Sciatic nerve (tissue), 2 donors: ENCODE measurements at regions not wholly inside any gene's neighbourhood (a gene's known extent, or its start where the extent isn't known, plus 50 kb on each side); places are given as distances from the start of the nearest gene placed in this dataset.
"Not testable (repeated sequence)": the region's sequence is repeated elsewhere in the genome, so short reads cannot be mapped to it uniquely, and the experiment has no call there.

ENCODE experiments used
- ATAC-seq: fragments of 200-7000 bp; cut with Tn5 transposase; one replicate; pipeline ENCODE4 v1.9.1; 2020; ENCODE audit warnings: mild to moderate bottlenecking, moderate library complexity
- DNase-seq: peaks from one replicate; pipeline ENCODE4 v3.0.0-alpha.2; 2020; ENCODE audit warnings: low spot score
- intact Hi-C: fragments of 100-400 bp; cut with DNase I; formaldehyde crosslinking; loops from one replicate; pipeline ENCODE4 v1.14.2; 2022
- donor health status: DM: no; HTN: no; CAD: no.
- donor health status: DM: no; HTN: no; CAD: no.

DNA sequence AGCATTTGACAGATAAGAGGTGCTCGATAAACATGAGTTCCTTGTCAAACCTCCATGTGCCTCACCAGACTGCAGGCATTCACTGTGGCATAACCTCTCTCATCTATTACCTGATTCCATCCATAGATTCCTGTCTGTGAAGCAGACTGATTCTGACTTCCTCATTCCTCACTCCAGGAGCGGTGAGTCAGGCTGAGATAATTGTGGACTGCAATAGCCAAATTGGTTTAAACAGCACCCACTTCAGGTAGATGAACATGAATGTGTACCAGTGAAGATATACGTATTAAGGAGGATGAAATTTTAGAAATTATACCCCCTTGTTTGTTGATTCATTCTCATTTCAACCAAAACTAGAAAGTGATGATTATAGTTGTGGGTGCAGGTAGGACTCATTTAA is 391.2 kb downstream of the HINT1 start:
- intact Hi-C loops = no loop called here
- ATAC-seq (no peak), DNase-seq (no peak)

- DNase-seq = no peak
- no peak for ATAC-seq
- intact Hi-C loops = no loop called here
These were observed 403.0 kb downstream of the HINT1 start for GRCh38 chr5:130762031-130762430.

DNA sequence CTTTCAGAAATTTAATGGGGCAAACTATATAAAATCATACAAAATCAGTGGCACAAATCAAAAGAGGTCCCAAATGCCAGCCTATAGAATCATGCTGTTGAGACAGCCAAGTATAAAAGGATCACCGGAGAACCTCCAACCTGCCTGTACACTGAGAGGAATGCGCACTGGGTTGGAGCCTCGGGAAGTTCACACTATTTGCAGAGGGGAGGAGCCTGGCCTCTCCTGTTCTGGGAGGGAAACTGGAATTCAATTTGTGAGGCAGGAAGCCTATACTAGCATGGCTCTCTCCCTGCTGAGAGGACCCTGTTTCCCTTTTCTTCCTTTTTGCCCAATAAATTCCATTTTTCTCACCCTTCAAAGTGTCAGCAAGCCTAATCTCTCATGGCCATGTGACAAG is 406.0 kb downstream of the HINT1 start:
- intact Hi-C loops = no loop called here

GRCh38 chr5:130747556-130747955 is 417.5 kb downstream of the HINT1 start:
- DNase-seq (no peak), ATAC-seq (no peak)
- intact Hi-C loops = no loop called here

More for the DNA sequence above, 406.0 kb downstream of the HINT1 start:
- no peak for ATAC-seq
- no peak for DNase-seq

DNA sequence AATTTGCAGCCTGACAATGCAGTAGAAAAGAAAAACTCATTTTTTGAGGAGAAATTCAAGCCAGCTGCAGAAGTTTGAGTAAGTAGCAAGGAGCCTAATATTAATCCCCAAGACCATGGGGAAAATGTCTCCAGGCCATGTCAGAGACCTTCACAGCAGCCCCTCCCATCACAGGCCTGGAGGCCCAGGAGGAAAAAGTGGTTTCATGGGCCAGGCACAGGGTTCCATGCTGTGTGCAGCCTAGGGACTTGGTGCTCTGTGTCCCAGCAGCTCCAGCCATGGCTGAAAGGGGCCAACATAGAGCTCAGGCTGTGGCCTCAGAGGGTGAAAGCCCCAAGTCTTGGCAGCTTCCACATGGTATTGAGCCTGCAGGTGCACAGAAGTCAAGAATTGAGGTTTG is 418.4 kb downstream of the HINT1 start:
- ATAC-seq, DNase-seq, intact Hi-C loops: not testable (repeated sequence)

DNA sequence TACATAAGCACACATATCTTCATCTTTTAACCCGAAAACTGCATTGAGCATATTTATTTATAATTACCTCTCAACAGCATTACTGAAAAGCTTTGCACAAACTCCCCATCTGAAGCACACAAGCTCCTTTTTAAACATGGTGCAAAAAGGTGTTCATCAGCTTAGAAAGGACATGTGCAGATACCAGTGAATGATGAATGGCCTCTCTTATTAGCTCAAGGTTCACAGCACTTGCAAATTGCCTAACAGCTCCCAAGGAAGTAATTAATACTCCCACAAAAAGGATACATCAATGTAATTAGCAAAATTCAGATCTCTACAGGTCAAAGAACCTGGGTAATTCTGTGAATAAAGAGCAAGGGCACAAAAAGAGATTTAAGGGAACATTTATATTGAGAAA is 422.0 kb downstream of the HINT1 start:
- no peak for ATAC-seq
- intact Hi-C loops = no loop called here
- DNase-seq = no peak

DNA sequence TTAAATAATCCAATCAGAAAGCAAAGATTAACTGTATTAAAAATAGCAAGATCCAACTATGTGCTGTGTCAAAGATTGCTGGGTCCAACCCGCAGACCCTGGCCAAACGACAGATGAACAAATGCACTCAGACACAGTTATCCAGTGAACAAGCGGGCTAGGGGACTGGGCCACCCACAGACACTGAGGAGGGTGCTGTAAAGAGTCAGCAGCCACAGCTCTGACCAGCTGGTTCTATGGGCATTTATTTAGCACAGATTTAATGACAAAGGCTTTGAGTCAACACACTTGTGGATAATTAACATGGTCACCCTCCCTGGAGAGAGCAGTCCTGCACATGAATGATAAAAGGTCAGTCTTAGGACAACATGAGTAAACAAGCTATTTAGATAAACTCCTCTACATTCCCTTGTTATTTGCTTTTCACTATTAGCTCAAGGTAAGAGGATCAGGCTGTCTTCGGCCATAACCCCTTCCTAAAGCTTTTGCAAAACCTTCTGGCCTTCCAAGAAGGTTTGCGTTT is 424.9 kb downstream of the HINT1 start:
- ATAC-seq = no peak
- intact Hi-C loops = no loop called here
- DNase-seq = no peak

- DNase-seq (no peak), ATAC-seq (no peak)
- intact Hi-C loops = no loop called here
These were observed 433.2 kb downstream of the HINT1 start for GRCh38 chr5:130731839-130732238.

GRCh38 chr5:130729541-130729940 is 435.5 kb downstream of the HINT1 start:
- DNase-seq (no peak), ATAC-seq (no peak)
- intact Hi-C loops = no loop called here

GRCh38 chr5:130727830-130728229 is 437.2 kb downstream of the HINT1 start:
- DNase-seq (no peak), ATAC-seq (no peak)
- intact Hi-C loops = no loop called here

DNA sequence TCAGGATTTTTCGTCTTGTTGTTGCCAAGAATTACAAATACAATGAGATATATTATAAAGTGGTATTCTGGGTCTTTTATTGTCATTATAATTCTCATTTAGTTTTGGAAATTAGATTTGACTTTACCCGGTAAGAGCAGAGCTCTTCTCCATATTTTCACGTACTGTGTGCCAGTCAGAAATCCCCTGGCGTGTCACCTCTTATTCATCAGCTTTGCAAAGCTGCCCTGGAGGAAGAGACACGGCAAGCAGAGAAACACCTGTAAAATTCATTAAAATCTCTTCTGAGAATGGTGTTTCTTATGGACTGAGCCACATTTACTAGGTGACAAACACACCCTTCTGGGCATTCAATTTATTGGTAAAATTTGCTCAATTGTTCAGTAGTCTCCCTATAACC is 440.4 kb downstream of the HINT1 start:
- intact Hi-C loops = no loop called here
- ATAC-seq (no peak), DNase-seq (no peak)

DNA sequence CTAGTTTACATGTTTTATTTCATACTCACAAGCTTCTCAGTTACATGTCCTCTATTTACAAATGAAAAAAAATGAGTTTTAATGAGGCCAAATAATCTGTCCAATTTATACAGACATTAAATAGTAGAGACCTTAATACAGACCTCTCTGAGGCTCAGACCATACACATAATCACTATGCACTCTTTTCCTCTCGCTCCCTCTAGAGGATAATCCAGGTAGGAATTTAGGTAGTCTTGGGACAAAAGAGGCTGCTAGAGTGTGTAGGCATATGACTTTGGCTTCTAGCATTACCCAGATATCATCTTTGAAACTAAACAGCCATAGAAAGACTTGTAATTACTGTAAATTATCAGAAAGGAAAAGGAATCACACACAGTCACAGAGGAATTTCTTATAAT is 444.7 kb downstream of the HINT1 start:
- intact Hi-C loops = no loop called here

DNA sequence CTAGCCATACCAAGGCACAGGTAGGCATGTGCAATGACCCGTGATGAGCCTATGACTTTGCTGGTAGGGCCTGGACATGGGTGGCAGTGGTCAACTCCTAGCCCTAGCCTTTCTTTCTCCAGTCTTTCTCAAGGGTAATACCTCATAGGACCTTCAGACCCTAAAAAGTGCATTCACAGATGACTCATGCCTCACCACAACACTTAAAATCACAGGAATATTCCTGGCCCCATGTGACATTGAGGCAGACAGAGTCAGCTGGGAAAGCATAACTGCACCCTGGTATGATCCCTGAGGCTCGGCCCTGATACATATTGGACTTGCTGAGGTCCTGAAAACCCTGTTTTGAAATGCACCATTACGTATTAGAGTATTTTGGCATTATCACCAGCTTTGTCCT is 449.5 kb downstream of the HINT1 start:
- DNase-seq = no peak
- ATAC-seq = no peak
- intact Hi-C loops = no loop called here

More for the DNA sequence above, 444.7 kb downstream of the HINT1 start:
- no peak for ATAC-seq
- no peak for DNase-seq

GRCh38 chr5:130714200-130714599 is 450.9 kb downstream of the HINT1 start:
- ATAC-seq (no peak), DNase-seq (no peak)
- intact Hi-C loops = no loop called here

DNA sequence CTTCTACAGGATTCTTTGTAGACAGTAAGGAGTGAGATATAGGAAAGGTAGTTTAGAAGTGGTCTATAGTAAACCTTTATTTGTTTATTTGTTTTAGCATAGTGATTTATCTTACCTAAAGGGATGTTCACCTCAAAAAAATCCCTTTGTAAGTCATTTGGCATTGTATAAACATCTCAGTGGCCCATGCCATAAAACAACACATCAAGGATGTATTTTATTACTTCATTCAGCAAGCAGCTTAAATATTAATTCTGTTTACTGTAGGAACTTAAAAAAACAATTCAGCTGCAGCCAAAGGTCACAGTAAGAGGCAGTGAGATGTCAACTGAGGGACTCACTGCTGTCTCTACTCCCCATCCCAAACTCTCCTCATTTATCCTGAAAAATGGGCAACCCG is 452.7 kb downstream of the HINT1 start:
- ATAC-seq (no peak), DNase-seq (no peak)
- intact Hi-C loops = no loop called here

- intact Hi-C loops = no loop called here
- ATAC-seq (no peak), DNase-seq (no peak)
These were observed 454.5 kb downstream of the HINT1 start for GRCh38 chr5:130710596-130710995.

GRCh38 chr5:130708754-130709153 is 456.3 kb downstream of the HINT1 start:
- ATAC-seq = no peak
- no peak for DNase-seq
- intact Hi-C loops = no loop called here

GRCh38 chr5:130706696-130707095 is 458.4 kb downstream of the HINT1 start:
- DNase-seq (no peak), ATAC-seq (no peak)
- intact Hi-C loops = no loop called here

DNA sequence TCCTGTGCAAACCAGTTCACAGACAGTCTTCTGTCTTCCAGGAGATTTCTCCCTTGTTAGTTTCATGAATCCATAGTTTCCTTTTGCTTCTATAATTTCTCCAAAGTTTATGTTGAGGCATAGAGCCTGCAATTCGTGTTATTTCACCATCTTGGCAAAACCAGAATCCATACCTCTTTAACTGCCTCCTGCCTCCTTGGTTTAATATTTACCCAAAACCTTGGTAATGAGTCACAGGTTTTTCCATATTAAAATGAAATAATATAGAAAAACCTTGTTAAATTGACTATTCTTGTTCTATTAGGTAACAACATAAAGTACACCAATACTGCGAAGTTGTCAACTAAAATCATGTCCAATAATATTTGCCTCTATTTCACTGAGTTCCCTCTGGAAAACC is 459.7 kb downstream of the HINT1 start:
- intact Hi-C loops = no loop called here
- DNase-seq = no peak
- ATAC-seq = no peak

GRCh38 chr5:130693509-130693908 is 471.5 kb downstream of the HINT1 start:
- intact Hi-C loops = no loop called here
- ATAC-seq (no peak), DNase-seq (no peak)

DNA sequence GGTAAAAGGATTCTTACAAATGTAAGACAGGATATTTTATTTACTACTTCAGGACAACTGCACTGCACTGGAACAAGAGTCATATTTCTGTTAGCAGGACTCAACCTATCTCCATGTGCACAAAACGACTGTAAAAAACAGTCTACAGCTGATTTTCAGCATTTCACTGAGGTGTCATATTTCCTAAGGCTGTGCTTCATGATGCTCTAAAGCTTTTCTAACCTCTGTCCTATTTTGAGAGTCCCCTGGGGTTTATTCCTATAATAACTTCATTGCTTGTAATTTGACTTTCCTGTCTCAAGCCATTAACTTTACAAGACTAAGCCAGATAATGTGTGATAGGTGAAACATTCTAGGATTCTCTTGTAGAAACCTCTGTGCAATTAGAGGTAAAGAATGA is 472.3 kb downstream of the HINT1 start:
- DNase-seq (no peak), ATAC-seq (no peak)
- intact Hi-C loops = no loop called here

DNA sequence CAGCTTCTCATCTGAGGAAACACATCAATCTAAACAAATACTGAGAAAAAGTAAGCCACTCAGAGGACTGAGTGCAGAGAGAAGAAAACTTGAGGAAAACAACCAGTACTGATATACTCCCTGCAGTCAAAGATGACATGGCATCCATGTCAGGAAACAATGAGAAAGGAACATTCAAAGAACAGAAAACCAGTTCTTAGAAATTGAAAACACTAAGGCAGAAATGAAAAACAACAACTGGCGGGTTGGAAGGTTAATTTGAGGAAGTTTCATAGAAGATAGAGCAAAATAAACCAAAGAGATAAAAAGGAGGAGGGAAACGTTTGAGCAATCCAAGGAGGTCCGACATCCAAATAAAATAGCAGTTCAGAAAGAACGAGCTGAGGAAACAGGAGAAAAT is 475.2 kb downstream of the HINT1 start:
- intact Hi-C loops = no loop called here
- ATAC-seq = no peak
- DNase-seq = no peak
